Hepatocyte (in vitro differentiated cells): ENCODE measurements at regions not wholly inside any gene's neighbourhood (a gene's known extent, or its start where the extent isn't known, plus 50 kb on each side); places are given as distances from the start of the nearest gene placed in this dataset.

Experiments used
- EZH2 ChIP-seq: fragments of 200-600 bp; sonication (generic); IDR thresholded peaks from 2 replicates; pipeline ENCODE4 v1.6.1; 2016; ENCODE audit warnings: antibody characterized with exemption, mild to moderate bottlenecking, borderline replicate concordance
- EZH2phosphoT487 ChIP-seq: fragments of 200-600 bp; sonication (generic); IDR thresholded peaks from one replicate; pipeline ENCODE4 v1.6.1; 2018; ENCODE audit warnings: antibody characterized with exemption, mild to moderate bottlenecking, low read depth, moderate library complexity; ENCODE audit not compliant: unreplicated experiment, severe bottlenecking
- TF ChIP-seq, protein P1 (sequence below): fragments of 200-600 bp; sonication (generic); IDR thresholded peaks from 2 replicates; pipeline ENCODE4 v1.5.1; 2016; ENCODE audit warnings: antibody characterized with exemption, mild to moderate bottlenecking; ENCODE audit not compliant: poor library complexity

GRCh38 chr4:188459381-188459780 lies 320.1 kb downstream of the TRIML1 start:
- TF ChIP-seq, protein P1, sequence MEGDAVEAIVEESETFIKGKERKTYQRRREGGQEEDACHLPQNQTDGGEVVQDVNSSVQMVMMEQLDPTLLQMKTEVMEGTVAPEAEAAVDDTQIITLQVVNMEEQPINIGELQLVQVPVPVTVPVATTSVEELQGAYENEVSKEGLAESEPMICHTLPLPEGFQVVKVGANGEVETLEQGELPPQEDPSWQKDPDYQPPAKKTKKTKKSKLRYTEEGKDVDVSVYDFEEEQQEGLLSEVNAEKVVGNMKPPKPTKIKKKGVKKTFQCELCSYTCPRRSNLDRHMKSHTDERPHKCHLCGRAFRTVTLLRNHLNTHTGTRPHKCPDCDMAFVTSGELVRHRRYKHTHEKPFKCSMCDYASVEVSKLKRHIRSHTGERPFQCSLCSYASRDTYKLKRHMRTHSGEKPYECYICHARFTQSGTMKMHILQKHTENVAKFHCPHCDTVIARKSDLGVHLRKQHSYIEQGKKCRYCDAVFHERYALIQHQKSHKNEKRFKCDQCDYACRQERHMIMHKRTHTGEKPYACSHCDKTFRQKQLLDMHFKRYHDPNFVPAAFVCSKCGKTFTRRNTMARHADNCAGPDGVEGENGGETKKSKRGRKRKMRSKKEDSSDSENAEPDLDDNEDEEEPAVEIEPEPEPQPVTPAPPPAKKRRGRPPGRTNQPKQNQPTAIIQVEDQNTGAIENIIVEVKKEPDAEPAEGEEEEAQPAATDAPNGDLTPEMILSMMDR = no peak
- TF ChIP-seq EZH2 (no peak), EZH2phosphoT487 (no peak)
